ENCODE measurements at regions not wholly inside any gene's neighbourhood (a gene's known extent, or its start where the extent isn't known, plus 50 kb on each side); places are given as distances from the start of the nearest gene placed in this dataset.
A peak's percentile ranks its signal among the peaks of the same experiment; 100 is the strongest.

GRCh38 chr9:36760667-36761420, 188.1 kb downstream of the MELK start:
- no peak overlapping the region for H3K4me3 ChIP-seq (ENCODE audit: low read depth, low read length)
- DNase-seq (ENCODE audit: low read depth) = no peak

- DNase-seq (ENCODE audit: low read depth) = no peak
Measured at GRCh38 chr9:36762958-36763357, 190.3 kb downstream of the MELK start.

GRCh38 chr9:36763778-36764177, 191.1 kb downstream of the MELK start:
- no peak overlapping the region for H3K4me3 ChIP-seq (ENCODE audit: low read depth, low read length)
- DNase-seq (ENCODE audit: low read depth) = no peak

More at GRCh38 chr9:36762958-36763357, 190.3 kb downstream of the MELK start:
- no peak overlapping the region for H3K4me3 ChIP-seq (ENCODE audit: low read depth, low read length)

GRCh38 chr9:36764364-36765076, 191.8 kb downstream of the MELK start:
- no peak for DNase-seq (ENCODE audit: low read depth)
- no peak overlapping the region for H3K4me3 ChIP-seq (ENCODE audit: low read depth, low read length)

- H3K4me3 ChIP-seq (ENCODE audit: low read depth, low read length) = no peak overlapping the region
- no peak for DNase-seq (ENCODE audit: low read depth)
Measured at GRCh38 chr9:36765077-36765390, 192.3 kb downstream of the MELK start.

GRCh38 chr9:36765468-36766341, 193.0 kb downstream of the MELK start:
- H3K4me3 ChIP-seq (ENCODE audit: low read depth, low read length) = no peak overlapping the region
- DNase-seq (ENCODE audit: low read depth) = no peak

GRCh38 chr9:36768677-36769076, 196.0 kb downstream of the MELK start:
- H3K4me3 ChIP-seq (ENCODE audit: low read depth, low read length) = no peak overlapping the region
- no peak for DNase-seq (ENCODE audit: low read depth)

- no peak overlapping the region for H3K4me3 ChIP-seq (ENCODE audit: low read depth, low read length)
- no peak for DNase-seq (ENCODE audit: low read depth)
Measured at GRCh38 chr9:36770025-36770424, 197.3 kb downstream of the MELK start.

- peak; percentile 2 for DNase-seq (ENCODE audit: low read depth)
- no peak overlapping the region for H3K4me3 ChIP-seq (ENCODE audit: low read depth, low read length)
Measured at GRCh38 chr9:36772449-36773403, 200.0 kb downstream of the MELK start.

- H3K4me3 ChIP-seq (ENCODE audit: low read depth, low read length) = no peak overlapping the region
- no peak for DNase-seq (ENCODE audit: low read depth)
Measured at GRCh38 chr9:36778682-36779081, 206.0 kb downstream of the MELK start.

- H3K4me3 ChIP-seq (ENCODE audit: low read depth, low read length) = no peak overlapping the region
- DNase-seq (ENCODE audit: low read depth) = no peak
Measured at GRCh38 chr9:36779582-36779981, 206.9 kb downstream of the MELK start.

- DNase-seq (ENCODE audit: low read depth) = no peak
- no peak overlapping the region for H3K4me3 ChIP-seq (ENCODE audit: low read depth, low read length)
Measured at GRCh38 chr9:36780186-36780585, 207.5 kb downstream of the MELK start.

GRCh38 chr9:36781533-36781932, 208.8 kb downstream of the MELK start:
- peak; percentile 1 for DNase-seq (ENCODE audit: low read depth)
- no peak overlapping the region for H3K4me3 ChIP-seq (ENCODE audit: low read depth, low read length)

Measured in skeletal muscle cell (primary cell).